ENCODE measurements at regions not wholly inside any gene's neighbourhood (a gene's known extent, or its start where the extent isn't known, plus 50 kb on each side); places are given as distances from the start of the nearest gene placed in this dataset.

- Histone ChIP-seq H3K27ac (replicated peaks) (no peak overlapping the region), H3K36me3 (no peaks in the 10 kb centered on the region), H3K4me1 (no peaks in the 10 kb centered on the region), H3K4me3 (no peak overlapping the region), H3K27me3 (ENCODE audit: low read depth) (no peaks in the 10 kb centered on the region), H3K9me3 (replicated peaks) (peaks cover 4% of the 10 kb centered on the region)
- no peak for DNase-seq
- no peak for TF ChIP-seq CTCF (IDR thresholded peaks at IDR 0.05; ENCODE audit: borderline replicate concordance)
- intact Hi-C loops (cut with micrococcal nuclease): no loop called here
Measured at GRCh38 chr10:81065474-81065873, 527.8 kb downstream of the SH2D4B start.

- Histone ChIP-seq H3K27me3 (ENCODE audit: low read depth) (no peaks in the 10 kb centered on the region), H3K9me3 (replicated peaks) (peaks cover 6% of the 10 kb centered on the region), H3K4me1 (no peaks in the 10 kb centered on the region), H3K36me3 (no peaks in the 10 kb centered on the region), H3K27ac (replicated peaks) (no peak overlapping the region), H3K4me3 (no peak overlapping the region)
- intact Hi-C loops (cut with micrococcal nuclease): no loop called here
- DNase-seq: no peak
- no peak for TF ChIP-seq CTCF (IDR thresholded peaks at IDR 0.05; ENCODE audit: borderline replicate concordance)
Measured at GRCh38 chr10:81068460-81068859, 530.8 kb downstream of the SH2D4B start.

GRCh38 chr10:81071087-81071796 lies 533.5 kb downstream of the SH2D4B start:
- no peak overlapping the region for H3K27ac ChIP-seq (replicated peaks)
- no peaks in the 10 kb centered on the region for H3K36me3 ChIP-seq
- no peaks in the 10 kb centered on the region for H3K27me3 ChIP-seq (ENCODE audit: low read depth)
- no peak for DNase-seq
- H3K4me1 ChIP-seq: no peaks in the 10 kb centered on the region
- no peak for TF ChIP-seq CTCF (IDR thresholded peaks at IDR 0.05; ENCODE audit: borderline replicate concordance)
- peaks cover 3% of the 10 kb centered on the region for H3K9me3 ChIP-seq (replicated peaks)
- H3K4me3 ChIP-seq: no peak overlapping the region
- intact Hi-C loops (cut with micrococcal nuclease): no loop called here

GRCh38 chr10:81073155-81073554 lies 535.5 kb downstream of the SH2D4B start:
- Histone ChIP-seq H3K9me3 (replicated peaks) (peaks cover 10% of the 10 kb centered on the region), H3K4me3 (no peak overlapping the region), H3K36me3 (no peaks in the 10 kb centered on the region), H3K27me3 (ENCODE audit: low read depth) (no peaks in the 10 kb centered on the region), H3K4me1 (no peaks in the 10 kb centered on the region), H3K27ac (replicated peaks) (no peak overlapping the region)
- intact Hi-C loops (cut with micrococcal nuclease): no loop called here
- TF ChIP-seq CTCF (IDR thresholded peaks at IDR 0.05; ENCODE audit: borderline replicate concordance): no peak
- DNase-seq: no peak

- H3K27ac ChIP-seq (replicated peaks): no peak overlapping the region
- H3K4me3 ChIP-seq: no peak overlapping the region
- H3K36me3 ChIP-seq: no peaks in the 10 kb centered on the region
- H3K27me3 ChIP-seq (ENCODE audit: low read depth): no peaks in the 10 kb centered on the region
- peaks cover 36% of the 10 kb centered on the region for H3K9me3 ChIP-seq (replicated peaks)
- no peak for DNase-seq
- TF ChIP-seq CTCF (IDR thresholded peaks at IDR 0.05; ENCODE audit: borderline replicate concordance): no peak
- H3K4me1 ChIP-seq: no peaks in the 10 kb centered on the region
- intact Hi-C loops (cut with micrococcal nuclease): no loop called here
Measured at GRCh38 chr10:81081887-81082620, 544.4 kb downstream of the SH2D4B start.
